NCI-H526 treated with DMSO at 0.1 percent for 48 hours (cell line): ENCODE measurements at regions not wholly inside any gene's neighbourhood (a gene's known extent, or its start where the extent isn't known, plus 50 kb on each side); places are given as distances from the start of the nearest gene placed in this dataset.
A peak's percentile ranks its signal among the peaks of the same experiment; 100 is the strongest.

Experiments
- DNase-seq: peaks from one replicate; lab custom pipeline; 2025; lab: John Stamatoyannopoulos, UW

GRCh38 chr12:90029317-90029716 lies 320.7 kb upstream of the ATP2B1 start:
- no peak for DNase-seq

DNA sequence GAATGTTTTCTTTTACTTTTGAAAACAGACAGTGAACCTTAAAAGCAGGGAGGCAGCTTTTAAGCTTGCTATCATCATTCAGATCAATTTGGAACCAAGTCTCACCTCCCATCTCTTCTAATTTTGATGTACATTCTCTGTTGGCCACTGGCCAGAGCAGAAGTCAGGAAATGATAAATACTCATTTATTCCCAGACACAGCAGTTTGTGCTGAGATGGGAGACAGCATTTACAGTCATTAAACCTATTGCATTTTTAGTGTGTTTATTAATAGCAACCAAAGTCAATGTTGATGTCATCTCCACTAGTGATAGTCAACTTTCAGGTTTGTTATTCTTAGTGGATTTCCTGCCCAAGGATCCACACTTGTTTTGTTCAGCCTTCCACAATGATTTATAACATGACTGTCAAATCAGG lies 320.0 kb upstream of the ATP2B1 start:
- DNase-seq = no peak

DNA sequence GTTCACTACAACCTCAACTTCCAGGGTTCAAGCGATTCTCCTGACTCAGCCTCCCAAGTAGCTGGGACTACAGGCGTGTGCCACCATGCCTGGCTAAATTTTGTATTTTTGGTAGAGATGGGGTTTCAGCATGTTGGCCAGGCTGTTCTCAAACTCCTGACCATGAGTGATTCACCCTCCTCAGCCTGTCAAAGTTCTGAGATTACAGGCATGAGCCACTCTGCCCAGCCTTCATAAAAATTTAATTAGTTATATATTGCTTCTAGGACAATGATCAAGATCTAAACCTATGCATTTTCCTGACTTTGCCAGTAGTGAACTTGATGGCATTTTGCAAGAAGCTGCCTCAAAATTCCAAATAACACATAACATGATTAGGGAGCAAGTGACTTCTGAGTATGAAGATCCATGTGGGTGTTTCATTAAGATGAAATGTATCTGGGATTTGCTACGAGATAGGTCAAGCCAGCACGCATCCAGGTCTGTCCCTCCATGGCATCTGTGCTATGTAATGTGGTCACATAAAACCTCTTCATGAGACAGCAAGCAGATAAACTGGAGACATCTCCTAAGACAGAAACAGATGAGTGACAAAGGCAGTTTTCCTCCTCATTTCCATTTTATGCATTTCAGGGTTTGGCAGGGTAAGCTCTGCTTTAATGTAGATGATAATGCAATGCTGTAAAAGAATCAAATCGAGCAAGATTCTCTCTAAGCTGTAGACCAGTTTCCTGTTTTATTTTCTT lies 319.4 kb upstream of the ATP2B1 start:
- no peak for DNase-seq

DNA sequence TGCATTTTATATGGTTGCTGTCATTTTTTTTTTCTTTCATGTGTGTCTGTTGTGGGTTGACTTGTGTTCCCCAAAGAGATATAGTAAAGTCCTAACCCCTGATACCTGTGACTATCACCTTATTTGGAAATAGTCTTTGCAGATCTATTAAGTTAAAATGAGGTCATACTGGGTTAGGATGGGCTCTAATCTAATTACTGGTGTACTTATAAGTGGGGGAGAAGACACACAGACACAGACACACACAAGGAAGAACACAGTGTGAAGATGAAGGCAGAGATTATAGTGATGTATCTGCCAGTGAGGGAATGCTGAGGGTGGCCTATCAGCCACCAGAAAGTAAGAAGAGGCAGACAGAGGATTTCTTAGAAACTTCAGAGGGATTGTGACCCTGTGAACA lies 318.4 kb upstream of the ATP2B1 start:
- DNase-seq = no peak

DNA sequence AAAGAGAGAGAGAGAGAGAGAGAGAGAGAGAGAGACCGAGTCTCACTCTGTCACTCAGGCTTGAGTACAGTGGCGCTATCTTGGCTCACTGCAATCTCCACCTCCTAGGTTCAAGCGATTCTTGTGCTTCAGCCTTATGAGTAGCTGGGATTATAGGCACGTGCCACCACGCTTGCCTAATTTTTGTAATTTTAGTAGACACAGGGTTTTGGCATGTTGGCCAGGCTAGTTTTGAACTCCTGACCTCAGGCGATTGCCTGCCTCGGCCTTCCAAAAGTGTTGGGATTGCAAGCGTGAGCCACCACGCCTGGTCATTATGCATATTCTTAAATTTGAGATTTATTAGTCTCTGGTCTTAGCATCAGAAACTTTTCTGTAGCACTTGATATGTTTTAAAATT lies 317.9 kb upstream of the ATP2B1 start:
- DNase-seq = no peak

DNA sequence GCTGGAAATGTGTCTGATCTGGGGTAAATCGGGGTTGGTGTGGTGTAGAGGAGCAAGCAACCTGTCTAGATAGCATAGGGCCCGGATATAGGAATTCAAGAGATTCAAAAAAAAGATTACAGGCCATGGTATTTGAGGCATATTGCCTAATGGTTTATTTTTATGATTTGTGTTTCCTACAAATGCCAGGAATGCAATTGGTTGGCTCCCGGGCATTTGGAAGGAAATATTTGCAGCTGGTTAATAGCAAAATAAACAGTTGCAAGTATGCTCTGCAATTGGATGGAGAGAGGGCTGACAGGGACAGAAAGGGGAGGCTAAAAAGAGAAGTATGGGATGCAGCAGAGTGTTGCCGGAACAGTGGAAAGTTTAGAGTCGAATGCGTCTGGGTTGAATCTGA lies 315.6 kb upstream of the ATP2B1 start:
- DNase-seq = no peak

GRCh38 chr12:90023207-90023900 lies 314.7 kb upstream of the ATP2B1 start:
- DNase-seq = no peak

GRCh38 chr12:90021795-90022440 lies 313.3 kb upstream of the ATP2B1 start:
- no peak for DNase-seq

- DNase-seq = peak; percentile 70
Observed at GRCh38 chr12:90020881-90021280, 312.2 kb upstream of the ATP2B1 start.

- no peak for DNase-seq
Observed at GRCh38 chr12:90020436-90020835, 311.8 kb upstream of the ATP2B1 start.

- DNase-seq = no peak
Observed at GRCh38 chr12:90020014-90020413, 311.4 kb upstream of the ATP2B1 start.

- no peak for DNase-seq
Observed at GRCh38 chr12:90017316-90017715, 308.7 kb upstream of the ATP2B1 start.

- no peak for DNase-seq
Observed at GRCh38 chr12:90015228-90015627, 306.6 kb upstream of the ATP2B1 start.

DNA sequence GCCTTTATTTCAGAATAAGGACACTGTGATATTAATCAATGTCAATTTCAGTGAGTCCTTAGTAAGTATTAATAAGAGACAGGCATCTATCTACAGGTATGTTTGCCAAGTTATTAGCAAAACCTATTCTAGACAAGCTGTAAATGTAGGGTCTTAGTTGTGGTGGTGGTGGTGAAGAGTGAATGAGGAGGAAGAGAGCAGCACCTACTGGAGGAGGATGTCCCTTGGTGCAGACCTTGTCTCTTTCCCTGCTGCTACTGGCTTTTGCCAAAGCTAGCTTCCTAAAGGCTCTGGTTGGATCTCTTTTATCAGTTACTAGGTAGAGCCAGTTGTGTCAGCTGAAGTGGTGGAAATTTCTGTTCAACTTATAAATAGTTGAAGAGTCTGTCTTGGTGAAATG lies 304.8 kb upstream of the ATP2B1 start:
- peak; percentile 19 for DNase-seq

DNA sequence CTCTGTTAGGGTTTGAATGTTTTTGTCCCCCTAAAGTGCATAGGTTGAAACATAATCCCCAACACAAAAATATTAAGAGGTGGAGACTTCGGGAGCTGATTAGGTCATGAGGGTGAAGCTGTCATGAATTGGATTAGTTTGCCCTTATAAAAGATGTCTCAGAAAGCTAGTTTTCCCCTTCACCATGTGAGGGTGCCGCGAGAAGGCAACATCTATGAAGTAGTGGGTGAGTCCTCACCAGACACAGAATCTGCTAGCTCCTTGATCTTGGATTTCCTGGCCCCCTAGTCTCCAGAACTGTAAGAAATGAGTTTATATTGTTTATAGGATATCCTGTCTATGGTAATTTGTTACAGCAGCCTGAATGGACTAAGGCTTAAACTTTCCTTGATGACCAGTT lies 301.5 kb upstream of the ATP2B1 start:
- DNase-seq = no peak

GRCh38 chr12:90008277-90008676 lies 299.6 kb upstream of the ATP2B1 start:
- DNase-seq = no peak

GRCh38 chr12:90004319-90005074 lies 295.9 kb upstream of the ATP2B1 start:
- DNase-seq = peak; percentile 68

GRCh38 chr12:90003688-90004087 lies 295.1 kb upstream of the ATP2B1 start:
- DNase-seq = no peak

DNA sequence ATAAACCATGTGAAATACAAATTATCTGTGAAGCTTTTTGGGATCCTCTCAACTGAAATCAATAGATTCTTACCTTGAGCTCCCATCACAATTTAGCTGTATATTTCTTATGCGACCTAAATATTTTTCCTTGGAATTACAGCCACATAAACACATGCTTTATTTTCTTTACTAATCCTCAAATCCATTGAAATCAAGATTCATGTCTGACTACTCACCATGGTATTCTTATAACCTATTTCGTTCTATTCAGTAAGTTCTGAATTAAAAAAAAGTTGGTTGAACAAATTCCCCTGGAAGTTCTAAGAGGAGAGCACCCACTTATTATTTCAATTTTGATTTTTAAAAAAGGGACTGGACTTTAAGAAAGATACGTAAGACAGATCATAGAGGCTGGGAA lies 292.1 kb upstream of the ATP2B1 start:
- no peak for DNase-seq

GRCh38 chr12:89999699-90000505 lies 291.3 kb upstream of the ATP2B1 start:
- DNase-seq = no peak

DNA sequence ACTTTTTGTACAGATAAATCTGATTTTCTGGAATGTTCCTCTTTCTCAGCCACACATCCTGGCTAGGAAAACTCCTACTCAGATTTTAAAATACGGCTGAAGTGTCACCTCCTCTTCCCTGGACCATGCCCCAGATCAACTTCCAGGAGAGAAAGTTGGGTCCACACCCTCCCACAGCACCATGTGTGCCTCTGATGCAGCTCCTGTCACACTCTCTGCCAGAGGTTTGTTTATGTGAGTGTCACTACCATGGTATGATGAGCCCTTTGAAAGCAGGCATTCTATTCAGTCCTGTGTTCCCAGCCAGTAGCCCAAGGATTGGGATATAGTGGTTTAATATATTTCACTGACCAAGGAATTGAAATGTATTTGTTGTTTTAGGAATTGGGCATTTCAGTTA lies 287.2 kb upstream of the ATP2B1 start:
- DNase-seq = no peak

GRCh38 chr12:89994911-89995310 lies 286.3 kb upstream of the ATP2B1 start:
- DNase-seq = no peak
